H1 (cell line): ENCODE measurements at regions not wholly inside any gene's neighbourhood (a gene's known extent, or its start where the extent isn't known, plus 50 kb on each side); places are given as distances from the start of the nearest gene placed in this dataset.

Experiments
- CTCF ChIA-PET: fragments of 300-600 bp; sonication (Branson Sonifier 250); formaldehyde crosslinking; loops from one replicate; lab custom pipeline; 2021; ENCODE audit not compliant: partially characterized antibody; lab: Charles Lee
- POLR2A ChIA-PET: fragments of 300-600 bp; sonication (Branson Sonifier 250); formaldehyde crosslinking; loops from one replicate; lab custom pipeline; 2021; ENCODE audit warnings: inconsistent platforms; ENCODE audit not compliant: partially characterized antibody; lab: Charles Lee
- DNase-seq, 2 experiments: peaks; one replicate each; pipeline versions ENCODE4 v3.0.0 to v3.0.0-alpha.2; 2010 to 2022; ENCODE audit warnings: low spot score in 2 of 2, low read depth in 1 of 2, mixed read lengths in 1 of 2
- FAIRE-seq: peaks from 2 replicates; lab custom pipeline; 2011; peaks lifted over from hg19 to GRCh38; lab: Jason Lieb, UNC
- H2AFZ ChIP-seq: 2 replicates; pipeline ENCODE4 v1.8.1; 2012; ENCODE audit warnings: low read length, inconsistent platforms
- H2AK5ac ChIP-seq: 2 replicates; pipeline ENCODE4 v1.6.1; 2013; ENCODE audit warnings: low read depth, low read length
- H2BK120ac ChIP-seq: replicated peaks from 2 replicates; pipeline ENCODE3; 2013; ENCODE audit warnings: low read depth, low read length, inconsistent platforms
- H2BK12ac ChIP-seq: 2 replicates; pipeline ENCODE4 v1.6.1; 2013; ENCODE audit warnings: low read depth, low read length
- H2BK15ac ChIP-seq: 2 replicates; pipeline ENCODE4 v1.6.1; 2013; ENCODE audit warnings: low read length
- H2BK20ac ChIP-seq: 2 replicates; pipeline ENCODE4 v1.6.1; 2013; ENCODE audit warnings: low read length
- H2BK5ac ChIP-seq: 2 replicates; pipeline ENCODE4 v1.6.1; 2013; ENCODE audit warnings: low read depth, low read length
- H3K14ac ChIP-seq: 2 replicates; pipeline ENCODE4 v1.6.1; 2013; ENCODE audit warnings: inconsistent platforms; ENCODE audit not compliant: insufficient read length
- H3K18ac ChIP-seq: 2 replicates; pipeline ENCODE4 v1.6.1; 2013; ENCODE audit warnings: low read length; ENCODE audit errors: extremely low read depth
- H3K23ac ChIP-seq: 2 replicates; pipeline ENCODE4 v1.6.1; 2013; ENCODE audit warnings: inconsistent platforms; ENCODE audit not compliant: insufficient read length
- H3K23me2 ChIP-seq: 2 replicates; pipeline ENCODE4 v1.6.1; 2013; ENCODE audit warnings: low read depth, low read length
- H3K27ac ChIP-seq: 2 replicates; pipeline ENCODE4 v1.6.1; 2011; ENCODE audit warnings: low read depth, low read length, inconsistent platforms
- H3K27me3 ChIP-seq, 4 experiments: replicated peaks in 1 of 4; 1 replicate in 1 of 4; 2 replicates in 3 of 4; pipeline versions ENCODE4 v1.6.1 to v1.8.1; 2011 to 2013; ENCODE audit warnings: low read length in 3 of 4, mild to moderate bottlenecking in 3 of 4, inconsistent platforms in 2 of 4, mixed read lengths in 2 of 4, moderate library complexity in 1 of 4; ENCODE audit not compliant: control insufficient read depth in 3 of 4, insufficient read depth in 3 of 4; ENCODE audit errors: extremely low read depth in 1 of 4
- H3K36me3 ChIP-seq, 4 experiments: 2 replicates each; pipeline versions ENCODE4 v1.6.1 to v1.8.1; 2011 to 2013; ENCODE audit warnings: mild to moderate bottlenecking in 4 of 4, low read length in 3 of 4, moderate library complexity in 2 of 4, control low read depth in 1 of 4, inconsistent platforms in 1 of 4; ENCODE audit not compliant: insufficient read depth in 4 of 4, control insufficient read depth in 2 of 4
- H3K4ac ChIP-seq: replicated peaks from 2 replicates; pipeline ENCODE3; 2013; ENCODE audit warnings: low read length, low read depth, mixed read lengths, inconsistent platforms; ENCODE audit not compliant: insufficient read length
- H3K4me1 ChIP-seq, 4 experiments: replicated peaks in 1 of 4; 1 replicate in 1 of 4; 2 replicates in 3 of 4; pipeline versions ENCODE4 v1.6.1 to v1.8.1; 2011 to 2013; ENCODE audit warnings: low read length in 3 of 4, inconsistent platforms in 2 of 4, mixed read lengths in 1 of 4; ENCODE audit not compliant: insufficient read depth in 4 of 4, control insufficient read depth in 3 of 4
- H3K4me2 ChIP-seq, 2 experiments: 2 replicates each; pipeline versions ENCODE4 v1.6.1 to v1.8.1; 2011 to 2013; ENCODE audit warnings: low read depth in 2 of 2, low read length in 2 of 2, control low read depth in 1 of 2, inconsistent platforms in 1 of 2, mild to moderate bottlenecking in 1 of 2; ENCODE audit not compliant: insufficient read depth in 1 of 2
- H3K4me3 ChIP-seq, 4 experiments: fragments of 200-600, 300-600 bp in 1 of 4; sonication (generic), shearing (Covaris generic), sonication (Bioruptor Twin) in 1 of 4; 2 replicates each; pipeline versions ENCODE4 v1.5.1 to v1.8.1; 2011 to 2016; ENCODE audit warnings: low read length in 4 of 4, low read depth in 3 of 4, control low read depth in 2 of 4, inconsistent platforms in 2 of 4, mild to moderate bottlenecking in 2 of 4, mixed read lengths in 1 of 4, moderate library complexity in 1 of 4; ENCODE audit not compliant: insufficient read depth in 2 of 4; ENCODE audit errors: extremely low read depth in 1 of 4
- H3K56ac ChIP-seq: replicated peaks from 2 replicates; pipeline ENCODE3; 2013; ENCODE audit warnings: low read depth, mild to moderate bottlenecking, mixed read lengths, low read length, inconsistent platforms; ENCODE audit not compliant: insufficient read length
- H3K79me1 ChIP-seq: 2 replicates; pipeline ENCODE4 v1.6.1; 2013; ENCODE audit warnings: low read depth, low read length, control low read depth
- H3K79me2 ChIP-seq, 2 experiments: 2 replicates each; pipeline versions ENCODE4 v1.6.1 to v1.8.1; 2012 to 2013; ENCODE audit warnings: low read length in 2 of 2, mild to moderate bottlenecking in 2 of 2, inconsistent platforms in 1 of 2; ENCODE audit not compliant: insufficient read depth in 2 of 2, control insufficient read depth in 1 of 2
- H3K9ac ChIP-seq, 4 experiments: replicated peaks in 1 of 4; 1 replicate in 1 of 4; 2 replicates in 3 of 4; pipeline versions ENCODE4 v1.6.1 to v1.8.1; 2011 to 2013; ENCODE audit warnings: low read depth in 3 of 4, low read length in 3 of 4, control low read depth in 2 of 4, mild to moderate bottlenecking in 2 of 4, moderate library complexity in 2 of 4, inconsistent platforms in 1 of 4; ENCODE audit errors: extremely low read depth in 1 of 4
- H3K9me3 ChIP-seq, 2 experiments: 2 replicates each; pipeline versions ENCODE4 v1.6.1 to v1.8.1; 2012 to 2013; ENCODE audit warnings: mild to moderate bottlenecking in 2 of 2, moderate library complexity in 2 of 2, control low read depth in 1 of 2, inconsistent platforms in 1 of 2, low read depth in 1 of 2, low read length in 1 of 2, mixed read lengths in 1 of 2; ENCODE audit not compliant: insufficient read depth in 2 of 2
- H4K20me1 ChIP-seq, 2 experiments: replicated peaks in 1 of 2; 2 replicates each; pipeline versions ENCODE3 to v1.8.1; 2011 to 2013; ENCODE audit warnings: inconsistent platforms in 2 of 2, low read length in 2 of 2, mild to moderate bottlenecking in 1 of 2; ENCODE audit not compliant: insufficient read depth in 2 of 2, control insufficient read depth in 1 of 2
- H4K5ac ChIP-seq: 2 replicates; pipeline ENCODE4 v1.6.1; 2013; ENCODE audit warnings: low read length, low read depth, mixed read lengths, inconsistent platforms; ENCODE audit not compliant: insufficient read length
- H4K8ac ChIP-seq: 2 replicates; pipeline ENCODE4 v1.8.0; 2013; ENCODE audit warnings: mild to moderate bottlenecking, moderate library complexity, low read length, inconsistent platforms; ENCODE audit not compliant: insufficient read depth; ENCODE audit errors: extremely low read depth
- H4K91ac ChIP-seq: replicated peaks from 2 replicates; pipeline ENCODE3; 2013; ENCODE audit warnings: low read length, mixed read lengths, inconsistent platforms; ENCODE audit not compliant: insufficient read length
- CBX5 ChIP-seq: fragments of 300-800, 300-1000 bp; sonication (generic); IDR thresholded peaks from 2 replicates; pipeline ENCODE4 v1.7.1; 2016; ENCODE audit warnings: antibody characterized with exemption, low read length, low read depth
- CHD2 ChIP-seq: IDR thresholded peaks from 2 replicates; pipeline ENCODE4 v1.6.1; 2012; ENCODE audit warnings: low read length, improper control_type of control experiment
- EZH2 ChIP-seq: fragments of 200-600 bp; sonication (generic); IDR thresholded peaks from 2 replicates; pipeline ENCODE4 v1.7.1; 2012; ENCODE audit warnings: low read depth, mild to moderate bottlenecking, moderate library complexity, low read length, inconsistent platforms; ENCODE audit not compliant: severe bottlenecking
- HDAC6 ChIP-seq: IDR thresholded peaks from one replicate; pipeline ENCODE4 v1.7.1; 2012; ENCODE audit warnings: low read depth, mild to moderate bottlenecking, inconsistent platforms, low read length, moderate library complexity
- JUND ChIP-seq: IDR thresholded peaks from 2 replicates; pipeline ENCODE4 v1.6.1; 2011; ENCODE audit warnings: mild to moderate bottlenecking, improper control_type of control experiment, low read length
- NRF1 ChIP-seq: IDR thresholded peaks from 2 replicates; pipeline ENCODE4 v1.6.1; 2011; ENCODE audit warnings: mild to moderate bottlenecking, low read depth, low read length, improper control_type of control experiment
- POU5F1 ChIP-seq: IDR thresholded peaks from 2 replicates; pipeline ENCODE4 v1.6.1; 2011; ENCODE audit warnings: low read depth, mild to moderate bottlenecking, low read length, moderate library complexity
- RXRA ChIP-seq: IDR thresholded peaks from 2 replicates; pipeline ENCODE4 v1.6.1; 2011; ENCODE audit warnings: low read depth, mild to moderate bottlenecking, low read length, moderate library complexity; ENCODE audit not compliant: insufficient read depth
- SIX5 ChIP-seq: IDR thresholded peaks from 2 replicates; pipeline ENCODE4 v1.6.1; 2011; ENCODE audit warnings: mild to moderate bottlenecking, low read depth, low read length
- SP2 ChIP-seq: IDR thresholded peaks from 2 replicates; pipeline ENCODE4 v1.6.1; 2012; ENCODE audit warnings: mild to moderate bottlenecking, low read length, inconsistent platforms
- SP4 ChIP-seq: IDR thresholded peaks from 2 replicates; pipeline ENCODE4 v1.6.1; 2012; ENCODE audit warnings: low read length, inconsistent platforms
- SRF ChIP-seq: IDR thresholded peaks from 2 replicates; pipeline ENCODE4 v1.6.1; 2011; ENCODE audit warnings: mild to moderate bottlenecking, low read depth, low read length, moderate library complexity
- WGBS, 2 experiments: shearing (Covaris generic) in 1 of 2; methylation state at CpG; one replicate each; pipeline versions ENCODE4 v1.1.6 to v1.1.7; 2013 to 2015; ENCODE audit warnings: low lambda C conversion rate in 2 of 2, mixed read lengths in 2 of 2, inconsistent platforms in 1 of 2, low coverage in 1 of 2, missing lambda C conversion rate in 1 of 2; ENCODE audit not compliant: insufficient replicate concordance in 2 of 2, insufficient coverage in 1 of 2, insufficient read length in 1 of 2; ENCODE audit errors: extremely low coverage in 1 of 2, missing lambda C conversion rate in 1 of 2; 5-methylcytosine and 5-hydroxymethylcytosine counted together
- TF ChIP-seq, protein P1 (sequence below): IDR thresholded peaks from 2 replicates; pipeline ENCODE4 v1.6.1; 2011; ENCODE audit warnings: low read depth, mild to moderate bottlenecking, low read length; ENCODE audit not compliant: insufficient read depth

DNA sequence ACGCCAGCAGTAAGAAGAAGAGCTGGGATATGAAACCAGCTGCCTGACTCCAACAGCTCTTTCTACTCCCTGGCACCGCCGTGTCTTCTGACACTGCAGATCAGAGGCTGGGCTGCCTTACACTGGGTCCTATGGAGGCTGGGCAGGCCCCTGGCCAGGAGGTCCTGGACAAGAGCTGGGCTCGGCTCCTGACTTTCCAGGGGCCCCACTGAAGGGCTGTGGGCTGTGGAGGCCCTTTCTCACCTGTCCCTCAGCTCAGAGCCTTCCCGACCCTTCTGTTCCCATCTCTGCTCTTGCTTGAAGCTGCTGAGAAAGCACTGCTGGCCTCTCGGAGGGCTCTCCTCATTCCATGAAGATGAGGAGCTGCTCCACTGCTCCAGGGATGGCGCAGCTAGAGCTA lies 85.9 kb upstream of the UNC5B start:
- no peak overlapping the region for H3K27ac ChIP-seq
- H3K4me1 ChIP-seq, result peaks cover 0 to 3% (median 0%) of the 10 kb centered on the region in 4 experiments; a peak in 1 of 7 replicates
- no peak overlapping the region for H2BK12ac ChIP-seq
- H3K79me2 ChIP-seq, result no peaks in the 10 kb centered on the region
- no peak overlapping the region for H3K18ac ChIP-seq
- H3K4me3 ChIP-seq, result no peak overlapping the region
- no peaks in the 10 kb centered on the region for H3K36me3 ChIP-seq
- no peaks in the 10 kb centered on the region for H3K79me1 ChIP-seq
- H2BK15ac ChIP-seq, result no peak overlapping the region
- H2BK5ac ChIP-seq, result no peak overlapping the region
- FAIRE-seq (no peak), DNase-seq (peak in 1 of 2 experiments; percentile 37)
- CTCF ChIA-PET, result interaction anchor here (0.9 to 3.8 kb wide), 8 partner anchors 8 to 201 kb away, joined by 3 to 15 read pairs (median 3); no protein-coding TSS in a partner anchor
- no peak overlapping the region; the same call in 1 of the 2 replicates for H4K8ac ChIP-seq
- H2AFZ ChIP-seq, result no peak overlapping the region
- H4K91ac ChIP-seq, result no peak overlapping the region
- no peak overlapping the region for H2BK120ac ChIP-seq
- no peaks in the 10 kb centered on the region for H3K23me2 ChIP-seq
- H3K56ac ChIP-seq, result no peak overlapping the region
- no peak overlapping the region for H3K9ac ChIP-seq
- H3K9me3 ChIP-seq, result no peaks in the 10 kb centered on the region
- H4K20me1 ChIP-seq, result no peaks in the 10 kb centered on the region
- H3K23ac ChIP-seq, result no peak overlapping the region
- no peak overlapping the region for H4K5ac ChIP-seq
- H2BK20ac ChIP-seq, result no peak overlapping the region
- 84% methylated on average over 7 of the region's 7 CpGs; no CpG with 5 or more reads in 1 of the 2 experiments for WGBS, 2 experiments
- no peak overlapping the region for H3K4ac ChIP-seq
- H3K4me2 ChIP-seq, result no peak overlapping the region
- POLR2A ChIA-PET, result interaction anchor here (1.5 kb wide), 1 partner anchor 8 kb away, joined by 3 read pairs; no protein-coding TSS in a partner anchor
- H2AK5ac ChIP-seq, result no peak overlapping the region
- no peak overlapping the region for H3K14ac ChIP-seq
- 0 out of 7 replicates have a peak, but pooled peaks cover 0 to 2% (median 0%) of the 10 kb centered on the region in 4 experiments for H3K27me3 ChIP-seq
- no peak for TF ChIP-seq SRF
- TF ChIP-seq CHD2, result no peak
- TF ChIP-seq, protein P1, sequence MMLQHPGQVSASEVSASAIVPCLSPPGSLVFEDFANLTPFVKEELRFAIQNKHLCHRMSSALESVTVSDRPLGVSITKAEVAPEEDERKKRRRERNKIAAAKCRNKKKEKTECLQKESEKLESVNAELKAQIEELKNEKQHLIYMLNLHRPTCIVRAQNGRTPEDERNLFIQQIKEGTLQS, result no peak
- TF ChIP-seq EZH2, result no peak
- no peak for TF ChIP-seq RXRA
- no peak for TF ChIP-seq CBX5
- no peak for TF ChIP-seq SP4
- TF ChIP-seq NRF1, result no peak
- TF ChIP-seq SIX5, result no peak
- no peak for TF ChIP-seq SP2
- no peak for TF ChIP-seq JUND
- TF ChIP-seq POU5F1, result no peak
- TF ChIP-seq HDAC6, result no peak
